GM19372 (cell line): ENCODE measurements at regions not wholly inside any gene's neighbourhood (a gene's known extent, or its start where the extent isn't known, plus 50 kb on each side); places are given as distances from the start of the nearest gene placed in this dataset.

Source experiments
- ATAC-seq: cut with Tn5 transposase; IDR thresholded peaks from one replicate; pipeline ENCODE4 v1.9.1; 2021; ENCODE audit warnings: mild to moderate bottlenecking, low read depth, moderate library complexity; ENCODE audit not compliant: unreplicated experiment

DNA sequence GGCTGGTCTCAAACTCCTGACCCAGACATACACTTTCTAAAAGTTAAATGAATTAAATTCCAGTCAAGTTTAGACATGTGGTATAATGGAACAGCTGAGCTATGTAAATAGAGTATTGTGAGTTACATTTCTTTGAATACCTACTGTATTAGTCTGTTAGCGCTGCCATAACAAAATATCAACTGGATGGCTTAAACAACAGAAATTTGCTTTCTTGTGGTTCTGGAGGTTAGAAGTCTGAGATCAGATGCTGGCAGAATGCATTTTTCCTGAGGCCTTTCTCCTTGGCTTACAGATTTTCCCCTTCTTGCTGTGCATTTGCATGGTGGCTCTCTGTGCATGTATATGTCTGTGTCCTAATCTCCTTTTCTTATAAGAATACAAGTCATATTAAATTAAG, 101.5 kb upstream of the TGFBR2 start:
- no peak for ATAC-seq

DNA sequence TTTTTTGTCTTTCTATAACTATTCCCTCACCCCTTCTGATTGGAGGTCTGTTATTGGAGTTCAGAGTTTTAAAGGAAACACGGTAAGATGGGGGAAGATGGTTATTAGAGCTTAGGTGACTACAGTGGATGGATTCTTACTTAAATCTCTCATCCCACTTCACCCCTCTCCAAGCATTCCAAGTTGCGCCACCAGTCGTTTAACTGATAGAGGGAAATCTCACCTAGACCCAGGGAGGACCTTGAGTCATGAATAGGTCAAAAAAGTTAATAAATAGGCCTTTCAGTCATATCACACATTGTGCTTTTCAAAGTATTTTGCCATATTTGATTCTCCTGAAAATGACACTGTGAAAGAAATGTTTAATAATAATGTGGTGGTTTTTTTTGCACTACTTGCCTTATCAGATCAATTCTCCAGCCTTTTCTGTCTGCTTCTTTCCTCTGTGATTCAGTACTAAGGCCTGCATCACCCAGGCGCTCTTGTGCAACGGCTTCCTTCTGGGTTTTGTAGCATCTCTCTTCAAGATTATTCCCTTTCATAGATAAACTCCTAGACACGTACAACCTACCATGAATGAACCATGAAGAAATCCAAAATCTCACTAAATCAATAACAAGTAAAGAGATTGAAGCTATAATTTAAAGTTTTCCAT, 100.4 kb upstream of the TGFBR2 start:
- no peak for ATAC-seq

GRCh38 chr3:30508339-30508738, 98.1 kb upstream of the TGFBR2 start:
- no peak for ATAC-seq

GRCh38 chr3:30510596-30510995, 95.8 kb upstream of the TGFBR2 start:
- no peak for ATAC-seq

DNA sequence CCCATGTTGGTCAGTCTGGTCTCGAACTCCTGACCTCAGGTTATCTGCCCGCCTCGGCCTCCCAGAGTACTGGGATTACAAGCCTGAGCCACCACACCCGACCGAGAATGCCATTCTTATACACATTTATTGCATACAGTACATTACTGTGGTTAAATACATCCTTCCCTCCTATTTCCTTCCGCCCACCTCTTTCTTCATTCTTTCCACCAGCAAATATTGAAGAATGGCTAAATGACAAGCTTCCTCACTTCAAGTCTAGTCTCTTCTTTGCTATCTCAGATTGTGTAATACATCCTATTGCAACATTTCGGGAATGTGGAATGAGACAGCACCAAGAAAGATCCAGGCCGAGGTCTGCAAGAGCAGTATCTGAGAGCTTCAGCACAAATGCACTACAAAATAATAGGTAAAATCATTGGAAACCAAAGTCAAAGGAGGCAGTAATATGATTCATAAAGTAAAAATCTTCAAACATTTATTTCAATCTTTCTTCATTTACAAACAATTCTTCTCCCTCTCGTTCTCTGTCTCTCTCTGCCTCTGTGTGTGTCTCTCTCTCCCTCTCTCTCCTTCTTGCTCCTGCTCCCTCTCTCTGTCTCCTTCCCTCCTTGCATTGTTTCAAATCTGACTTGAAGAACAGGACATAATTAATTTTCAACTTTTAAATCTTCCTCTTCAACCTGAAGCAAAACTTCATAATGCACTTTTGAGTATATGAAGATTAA, 94.7 kb upstream of the TGFBR2 start:
- ATAC-seq, result no peak

- ATAC-seq, result no peak
These were observed 93.8 kb upstream of the TGFBR2 start for GRCh38 chr3:30512576-30512975.

DNA sequence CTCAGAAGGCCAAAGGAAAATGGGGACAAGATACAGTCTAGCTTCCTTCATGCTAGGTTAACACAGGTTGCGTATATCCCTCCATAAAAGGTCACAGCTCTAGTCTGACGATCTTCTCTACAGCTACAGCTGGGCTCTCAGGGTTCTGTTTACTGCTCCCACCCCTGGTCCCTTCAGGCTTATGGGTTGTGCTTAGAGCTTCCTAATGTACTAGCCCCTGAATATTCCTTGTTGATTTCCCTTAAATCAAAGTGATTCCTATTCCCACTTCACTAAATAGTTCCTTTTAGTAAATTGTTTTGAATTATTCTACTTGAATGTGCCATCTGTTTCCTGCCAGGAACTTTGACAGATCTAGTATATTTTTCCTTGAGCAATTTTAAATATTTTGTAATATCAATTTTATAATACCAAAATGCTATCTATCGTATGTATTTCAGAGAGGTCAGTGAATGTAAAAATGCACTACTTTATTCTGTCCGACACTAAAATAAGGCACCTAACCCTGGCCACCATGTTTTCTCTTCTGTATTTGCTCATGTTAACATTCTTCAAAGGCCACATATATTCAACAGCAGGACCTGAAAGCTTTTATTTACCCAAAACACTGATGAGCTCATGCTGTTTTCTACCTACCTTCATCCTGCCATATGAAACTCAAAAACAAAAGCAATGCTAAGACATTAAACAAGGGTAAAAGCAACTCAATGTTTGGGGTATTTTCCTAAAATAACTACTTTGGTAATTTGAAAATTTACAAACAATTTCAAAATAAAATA, 92.8 kb upstream of the TGFBR2 start:
- no peak for ATAC-seq

DNA sequence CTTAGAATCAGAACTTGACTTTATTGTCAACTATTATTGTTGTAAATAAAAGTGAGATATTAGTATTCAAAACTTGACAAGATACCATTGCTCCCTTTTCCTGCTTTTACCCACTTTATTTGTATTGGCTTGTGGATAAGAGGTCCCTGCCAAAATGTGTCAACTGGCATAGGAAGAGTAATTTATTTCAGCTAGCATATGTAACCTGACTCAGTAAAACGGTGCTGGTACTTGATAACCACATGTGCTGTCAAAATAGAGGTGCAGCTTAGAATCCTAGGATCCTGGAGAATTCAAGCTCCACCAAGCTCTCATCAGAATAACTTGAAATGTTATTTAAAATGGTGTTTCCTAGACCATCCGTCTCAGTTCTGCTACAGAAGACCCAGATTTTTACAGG, 90.2 kb upstream of the TGFBR2 start:
- no peak for ATAC-seq

DNA sequence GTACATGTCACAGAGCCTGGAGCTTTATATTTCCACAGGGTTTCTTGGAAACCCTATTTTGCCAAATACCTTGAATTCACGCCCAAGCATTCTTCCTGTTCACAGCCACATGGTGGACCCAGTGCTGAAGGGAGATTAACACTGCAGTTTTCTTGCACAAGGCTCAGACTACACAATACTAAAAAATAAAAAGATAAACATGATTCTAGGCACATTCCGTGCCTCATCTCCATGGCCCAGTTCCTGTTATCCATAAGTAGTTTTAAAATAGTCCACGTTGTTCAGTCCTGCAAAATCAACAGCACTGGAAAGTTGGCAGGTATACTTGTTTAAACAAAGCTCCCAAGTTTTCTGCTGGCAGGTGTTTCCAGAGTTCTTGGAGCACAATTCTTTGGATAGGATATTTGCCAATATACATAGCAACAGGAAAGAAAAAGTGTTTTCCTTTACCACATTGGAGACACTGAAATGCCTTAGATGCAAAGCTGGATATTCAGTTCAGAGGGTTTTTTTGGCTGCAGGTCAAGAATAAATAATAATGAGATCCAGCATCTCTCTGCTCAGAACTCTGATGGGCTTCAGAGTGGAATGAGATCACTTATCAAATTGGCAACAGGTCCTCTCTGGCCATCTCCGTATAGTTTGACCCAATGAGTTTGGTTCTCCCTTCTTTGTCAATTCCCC, 88.1 kb upstream of the TGFBR2 start:
- ATAC-seq, result no peak

- ATAC-seq, result no peak
These were observed 87.5 kb upstream of the TGFBR2 start for GRCh38 chr3:30518872-30519271.

DNA sequence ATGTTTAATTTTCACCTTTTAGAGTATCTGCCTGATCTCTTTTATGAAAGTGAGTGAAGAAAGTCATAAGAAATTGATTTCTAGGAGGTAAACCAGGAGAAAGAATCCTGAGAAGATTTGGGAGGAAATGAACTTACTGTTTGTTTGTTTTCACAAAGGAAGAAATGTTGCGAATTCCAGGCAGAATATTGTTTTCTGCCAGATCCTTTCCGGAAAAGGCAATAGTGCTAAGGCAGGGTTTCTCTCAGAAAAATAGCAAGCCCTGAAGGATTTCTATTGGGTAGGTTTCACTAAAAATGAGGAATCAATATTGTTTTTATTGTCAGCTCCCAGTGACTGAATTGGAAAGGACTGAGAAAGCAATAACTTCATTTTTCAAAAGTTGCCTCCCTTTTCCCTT, 85.7 kb upstream of the TGFBR2 start:
- no peak for ATAC-seq

DNA sequence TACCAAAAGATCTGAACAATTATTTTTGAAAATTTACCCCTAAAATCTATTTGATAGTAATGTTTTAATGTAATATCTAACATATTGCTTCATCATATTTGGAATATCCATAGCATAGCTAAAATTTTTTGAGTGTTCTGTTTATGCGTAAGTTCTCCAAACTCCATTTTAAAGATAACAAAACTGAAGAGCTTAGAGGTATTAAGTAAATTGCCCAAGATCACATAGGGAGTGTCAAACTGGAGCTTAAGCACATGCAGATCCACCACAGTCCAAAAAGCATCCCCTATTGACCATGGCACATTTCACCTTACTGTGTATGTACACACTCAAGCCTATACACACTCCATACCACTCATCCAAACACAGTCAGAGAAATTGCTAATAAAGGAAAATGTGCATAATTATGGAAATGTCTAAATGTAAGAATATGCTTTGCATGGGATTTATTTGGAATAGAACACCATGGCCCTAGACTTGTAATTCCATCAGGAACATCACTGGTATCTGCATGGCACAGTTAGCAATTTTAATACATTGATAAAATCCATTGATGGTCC, 85.2 kb upstream of the TGFBR2 start:
- ATAC-seq, result no peak

- no peak for ATAC-seq
These were observed 83.9 kb upstream of the TGFBR2 start for GRCh38 chr3:30522476-30522875.

DNA sequence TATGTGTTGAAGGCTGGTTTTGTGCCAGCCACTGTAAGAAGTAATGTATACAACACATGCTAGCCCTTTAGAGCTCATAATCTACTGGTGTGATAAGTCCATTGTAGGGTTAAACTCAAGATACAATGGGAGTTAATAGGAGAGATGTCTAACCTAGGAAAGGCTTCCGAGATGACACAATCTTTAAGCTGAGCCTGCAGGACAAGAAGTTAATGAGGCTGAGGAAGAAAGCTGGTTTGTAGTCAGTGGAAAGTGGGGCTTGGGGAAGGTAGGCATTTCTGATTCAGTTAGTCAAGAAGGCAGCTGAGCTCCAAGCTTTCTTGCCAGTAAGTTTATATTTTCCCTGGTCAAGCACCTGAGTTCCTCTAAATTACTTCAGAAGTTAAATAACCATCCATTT, 83.0 kb upstream of the TGFBR2 start:
- no peak for ATAC-seq

- no peak for ATAC-seq
These were observed 81.9 kb upstream of the TGFBR2 start for GRCh38 chr3:30524357-30525040.

DNA sequence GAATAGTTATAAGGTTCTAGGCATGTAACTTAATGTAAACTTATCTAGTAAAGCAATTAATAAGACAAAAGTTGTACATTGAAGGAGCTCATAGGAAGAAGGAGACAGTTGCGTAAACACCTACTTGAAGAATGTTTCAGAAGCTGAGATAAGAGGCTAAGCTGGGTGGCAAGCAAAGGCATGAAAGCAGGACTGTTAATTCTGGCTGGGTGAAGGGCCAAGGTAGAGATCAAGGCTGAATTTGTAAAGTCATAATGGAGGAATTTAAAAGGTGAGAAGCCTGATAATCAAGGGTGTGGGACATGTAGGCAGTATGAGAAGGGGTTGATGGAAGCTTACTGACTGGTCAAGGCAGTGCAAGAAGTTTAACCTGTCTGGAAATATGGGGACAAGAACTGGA, 80.4 kb upstream of the TGFBR2 start:
- ATAC-seq, result no peak

GRCh38 chr3:30527186-30527585, 79.2 kb upstream of the TGFBR2 start:
- no peak for ATAC-seq

- ATAC-seq, result no peak
These were observed 78.7 kb upstream of the TGFBR2 start for GRCh38 chr3:30527720-30528119.

DNA sequence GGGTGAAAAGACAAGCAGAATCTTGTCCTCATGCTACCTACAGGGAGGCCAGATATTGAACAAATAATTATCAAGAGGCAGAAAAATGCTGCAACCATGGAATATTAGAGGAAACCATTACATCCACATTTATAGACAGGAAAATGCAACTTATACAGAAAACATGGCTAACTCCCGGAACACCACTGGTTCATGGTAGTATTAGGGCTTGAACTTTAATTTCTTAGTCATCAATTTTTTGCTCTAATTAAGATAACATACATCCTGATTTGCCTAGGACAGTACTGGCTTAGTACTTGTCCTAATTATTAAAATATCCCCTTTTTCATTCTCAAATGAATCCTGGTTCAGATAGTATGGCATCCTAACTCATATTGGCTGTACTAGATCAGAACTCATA, 76.3 kb upstream of the TGFBR2 start:
- no peak for ATAC-seq

DNA sequence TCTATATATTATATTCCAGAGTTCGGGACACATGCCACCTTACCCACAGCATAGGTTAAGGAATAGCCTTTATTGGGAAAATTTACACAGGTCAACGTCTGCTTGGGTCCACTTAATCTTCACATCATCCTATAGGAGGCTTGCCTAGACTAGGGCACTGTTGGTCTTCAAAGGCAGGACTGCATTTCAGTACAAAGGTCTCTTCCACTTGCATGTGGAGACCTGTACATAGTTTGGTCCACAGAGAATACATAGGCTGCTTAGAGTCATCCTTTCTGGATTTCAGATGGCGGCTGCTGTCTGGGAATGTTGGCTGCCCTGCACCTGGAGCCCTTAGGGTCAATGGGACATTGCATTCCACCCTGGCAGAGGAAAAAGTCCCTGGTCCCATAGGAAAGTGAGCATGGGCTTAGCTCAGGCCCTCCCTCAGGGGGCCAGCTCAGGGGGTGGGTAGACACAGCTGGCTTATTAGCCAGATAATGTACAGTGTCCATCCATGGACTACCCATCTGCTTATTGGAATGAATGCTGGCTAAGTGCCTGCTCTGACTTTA, 75.3 kb upstream of the TGFBR2 start:
- ATAC-seq, result no peak
